HepG2 (cell line): ENCODE measurements at regions not wholly inside any gene's neighbourhood (a gene's known extent, or its start where the extent isn't known, plus 50 kb on each side); places are given as distances from the start of the nearest gene placed in this dataset.

Source experiments
- ATAC-seq: fragments of 200-7000 bp; cut with Tn5 transposase; 3 replicates; pipeline ENCODE4 v1.9.1; 2020; ENCODE audit warnings: mild to moderate bottlenecking, moderate library complexity
- BruUV-seq: library from RNA; stranded (reverse); fragments of 400-500 nt; replicated peaks from 2 replicates; lab custom pipeline; 2021; lab: Mats Ljungman, UMichigan
- CTCF ChIA-PET: fragments of 300-600 bp; formaldehyde crosslinking; extraction: SDS; loops from one replicate; lab custom pipeline; 2021; ENCODE audit warnings: low total read pairs, inconsistent platforms, low intra/inter-chr PET ratio; lab: Yijun Ruan, JAX
- POLR2A ChIA-PET: fragments of 350-600 bp; sonication (Branson Sonifier 250); formaldehyde crosslinking; loops from one replicate; lab custom pipeline; 2020; ENCODE audit warnings: antibody characterized with exemption, inconsistent platforms; lab: Yijun Ruan, JAX
- DNase-seq: peaks from one replicate; pipeline ENCODE4 v3.0.0-alpha.2; 2015; ENCODE audit warnings: low spot score
- FAIRE-seq: peaks from 3 replicates; lab custom pipeline; 2011; peaks lifted over from hg19 to GRCh38; lab: Jason Lieb, UNC
- H2AFZ ChIP-seq: one replicate; pipeline ENCODE4 v1.6.1; 2011; ENCODE audit warnings: low read length, inconsistent platforms
- H3K27ac ChIP-seq: fragments of 300-600 bp; 3 replicates; pipeline ENCODE4 v1.8.0; 2011; ENCODE audit warnings: mixed run types, mild to moderate bottlenecking, mixed read lengths, low read length, inconsistent platforms; ENCODE audit not compliant: insufficient read depth; ENCODE audit errors: extremely low read length
- H3K27me3 ChIP-seq, 2 experiments: fragments of 200-600 bp in 1 of 2; 2 replicates in 1 of 2; 3 replicates in 1 of 2; pipeline versions ENCODE4 v1.6.0 to v1.8.0; 2011; ENCODE audit warnings: low read length in 2 of 2, mild to moderate bottlenecking in 2 of 2, moderate library complexity in 2 of 2, inconsistent platforms in 1 of 2; ENCODE audit not compliant: insufficient read depth in 2 of 2, control insufficient read depth in 1 of 2
- H3K36me3 ChIP-seq, 2 experiments: fragments of 200-600 bp in 1 of 2; replicated peaks in 1 of 2; 2 replicates in 1 of 2; 3 replicates in 1 of 2; pipeline versions ENCODE4 v1.5.1 to v1.8.0; 2011; ENCODE audit warnings: low read length in 2 of 2, inconsistent platforms in 1 of 2; ENCODE audit not compliant: insufficient read depth in 2 of 2, control insufficient read depth in 1 of 2
- H3K4me1 ChIP-seq: 2 replicates; pipeline ENCODE4 v1.5.1; 2012; ENCODE audit warnings: low read length, inconsistent platforms; ENCODE audit not compliant: insufficient read depth
- H3K4me2 ChIP-seq: 2 replicates; pipeline ENCODE4 v1.6.0; 2011; ENCODE audit warnings: low read depth, low read length, inconsistent platforms
- H3K4me3 ChIP-seq, 3 experiments: fragments of 200-600 bp in 1 of 3; sonication (generic), shearing (Covaris generic) in 1 of 3; replicated peaks in 1 of 3; 2 replicates each; pipeline ENCODE4 v1.5.1; 2011 to 2016; ENCODE audit warnings: low read length in 3 of 3, inconsistent platforms in 2 of 3, low read depth in 2 of 3, mild to moderate bottlenecking in 2 of 3, control low read depth in 1 of 3, mixed read lengths in 1 of 3; ENCODE audit not compliant: insufficient read depth in 1 of 3
- H3K79me2 ChIP-seq: one replicate; pipeline ENCODE4 v1.6.1; 2011; ENCODE audit warnings: low read length, inconsistent platforms; ENCODE audit not compliant: insufficient read depth
- H3K9ac ChIP-seq: 2 replicates; pipeline ENCODE4 v1.6.0; 2011; ENCODE audit warnings: mild to moderate bottlenecking, low read depth, low read length, inconsistent platforms; ENCODE audit not compliant: insufficient read depth
- H3K9me3 ChIP-seq: 2 replicates; pipeline ENCODE4 v1.5.1; 2012; ENCODE audit warnings: mild to moderate bottlenecking, low read length
- H4K20me1 ChIP-seq: 2 replicates; pipeline ENCODE4 v1.6.0; 2011; ENCODE audit warnings: inconsistent platforms, mild to moderate bottlenecking, low read length, moderate library complexity; ENCODE audit not compliant: insufficient read depth
- AHDC1 ChIP-seq: sonication (generic); formaldehyde crosslinking; IDR thresholded peaks from 2 replicates; pipeline ENCODE4 v1.5.1; 2020; ENCODE audit warnings: mild to moderate bottlenecking, missing genetic modification reagents, borderline replicate concordance
- ATF7 ChIP-seq, 2 experiments: fragments of 450-650 bp in 1 of 2; sonication (generic) in 1 of 2; formaldehyde crosslinking in 1 of 2; IDR thresholded peaks; 2 replicates each; pipeline versions ENCODE4 v1.4.0 to v1.6.1; 2016 to 2020; ENCODE audit warnings: antibody characterized with exemption in 1 of 2, mild to moderate bottlenecking in 1 of 2, missing genetic modification reagents in 1 of 2
- ISX ChIP-seq: sonication (generic); formaldehyde crosslinking; conservative IDR thresholded peaks from 2 replicates; pipeline ENCODE4 v1.5.0; 2020; ENCODE audit warnings: missing genetic modification reagents
- MAFK ChIP-seq, 2 experiments: IDR thresholded peaks in 1 of 2; conservative IDR thresholded peaks in 1 of 2; 2 replicates each; pipeline ENCODE4 v1.6.1; 2011; ENCODE audit warnings: improper control_type of control experiment in 2 of 2, low read length in 2 of 2
- POLR2AphosphoS2 ChIP-seq: IDR thresholded peaks from 2 replicates; pipeline ENCODE4 v1.6.1; 2011; ENCODE audit warnings: low read depth, low read length, improper control_type of control experiment
- TRIM24 ChIP-seq: sonication (generic); formaldehyde crosslinking; IDR thresholded peaks from 2 replicates; pipeline ENCODE4 v1.8.0; 2022; ENCODE audit warnings: mild to moderate bottlenecking, missing genetic modification reagents
- U2AF1 ChIP-seq: fragments of 200-400 bp; formaldehyde crosslinking; optimal IDR thresholded peaks from 2 replicates; pipeline ENCODE3; 2017; ENCODE audit warnings: mild to moderate bottlenecking, low read depth, low read length
- ZBTB25 ChIP-seq: IDR thresholded peaks from 2 replicates; pipeline ENCODE4 v1.6.1; 2018; ENCODE audit warnings: missing genetic modification reagents
- ZNF232 ChIP-seq: sonication (generic); formaldehyde crosslinking; IDR thresholded peaks from 2 replicates; pipeline ENCODE4 v1.4.0; 2020; ENCODE audit warnings: missing genetic modification reagents, borderline replicate concordance
- ZNF451 ChIP-seq: sonication (generic); formaldehyde crosslinking; IDR thresholded peaks from 2 replicates; pipeline ENCODE4 v1.5.0; 2020; ENCODE audit warnings: mild to moderate bottlenecking, missing genetic modification reagents
- ZNF513 ChIP-seq: sonication (generic); formaldehyde crosslinking; conservative IDR thresholded peaks from 2 replicates; pipeline ENCODE4 v1.5.0; 2020; ENCODE audit warnings: missing genetic modification reagents
- ZNF563 ChIP-seq: sonication (generic); formaldehyde crosslinking; IDR thresholded peaks from 2 replicates; pipeline ENCODE4 v1.8.0; 2022; ENCODE audit warnings: mild to moderate bottlenecking, moderate library complexity, missing genetic modification reagents
- ZNF616 ChIP-seq: sonication (generic); formaldehyde crosslinking; IDR thresholded peaks from 2 replicates; pipeline ENCODE4 v1.5.0; 2020; ENCODE audit warnings: low read depth, mild to moderate bottlenecking, missing genetic modification reagents
- ZNF639 ChIP-seq: conservative IDR thresholded peaks from 2 replicates; pipeline ENCODE4 v1.6.1; 2018; ENCODE audit warnings: missing genetic modification reagents
- ZNF724P ChIP-seq: sonication (generic); formaldehyde crosslinking; IDR thresholded peaks from 2 replicates; pipeline ENCODE4 v1.8.0; 2022; ENCODE audit warnings: missing genetic modification reagents, borderline replicate concordance
- ZNF747 ChIP-seq: sonication (generic); formaldehyde crosslinking; IDR thresholded peaks from 2 replicates; pipeline ENCODE4 v1.8.1; 2023; ENCODE audit warnings: missing genetic modification reagents, mild to moderate bottlenecking, borderline replicate concordance
- in situ Hi-C: cut with HindIII; loops from 2 replicates; pipeline ENCODE4 v1.10.0; 2017; ENCODE audit warnings: low pct_unique_long_range_greater_than_20kb; ENCODE audit not compliant: extremely low pct_ligation_motif_present
- intact Hi-C: fragments of 100-400 bp; cut with micrococcal nuclease; formaldehyde crosslinking; loops from one replicate; pipeline ENCODE4 v1.10.0; 2022; ENCODE audit not compliant: unreplicated experiment

- FAIRE-seq = no peak
- Histone ChIP-seq H4K20me1 (no peaks in the 10 kb centered on the region), H3K36me3 (no peaks in the 10 kb centered on the region), H3K4me2 (no peak overlapping the region), H3K79me2 (no peaks in the 10 kb centered on the region), H3K4me3 (no peak overlapping the region), H3K27ac (no peak overlapping the region), H3K4me1 (no peaks in the 10 kb centered on the region), H3K27me3 (no peaks in the 10 kb centered on the region), H3K9me3 (no peaks in the 10 kb centered on the region), H3K9ac (no peak overlapping the region), H2AFZ (no peak overlapping the region)
- DNase-seq = no peak
- CTCF ChIA-PET = no interaction called here
- intact Hi-C loops = no loop called here
- POLR2A ChIA-PET = no interaction called here
- TF ChIP-seq ZNF563 (CRISPR knock-in tag) (no peak), POLR2AphosphoS2 (no peak), ZNF451 (no peak), U2AF1 (no peak), ZNF639 (CRISPR knock-in tag) (no peak), TRIM24 (no peak), ZBTB25 (CRISPR knock-in tag) (no peak), MAFK (conservative IDR thresholded peaks at IDR 0.05 in 1 of 2, IDR thresholded peaks at IDR 0.05 in 1 of 2; ENCODE audit: low read length in 2 of 2) (no peak), ISX (no peak), ZNF232 (CRISPR knock-in tag) (no peak), ZNF513 (CRISPR knock-in tag) (no peak), ATF7 (IDR thresholded peaks at IDR 0.05) (no peak), ATF7 (CRISPR knock-in tag; IDR thresholded peaks at IDR 0.05) (no peak), ZNF616 (CRISPR knock-in tag) (no peak), AHDC1 (CRISPR knock-in tag) (no peak), ZNF724P (no peak), ZNF747 (CRISPR knock-in tag) (no peak)
- BruUV-seq = no TSS peak
- ATAC-seq = no peak
- in situ Hi-C loops = no loop called here
Observed at GRCh38 chr11:28460348-28460747, 352.2 kb downstream of the METTL15 start.
